ENCODE measurements at regions not wholly inside any gene's neighbourhood (a gene's known extent, or its start where the extent isn't known, plus 50 kb on each side); places are given as distances from the start of the nearest gene placed in this dataset.
"Not testable (repeated sequence)": the region's sequence is repeated elsewhere in the genome, so short reads cannot be mapped to it uniquely, and the experiment has no call there.

GRCh38 chr17:21551081-21551881 is 141.0 kb upstream of the KCNJ18 start:
- WGBS = under 1% methylated on average over 75 of the region's 75 CpGs
- H3K27ac ChIP-seq (ENCODE audit: low read depth in 1 of 2, low read length in 2 of 2) = peak overlapping the region; percentile 6 to 75

GRCh38 chr17:21558921-21559320 is 133.4 kb upstream of the KCNJ18 start:
- not testable (repeated sequence) for H3K4me3 ChIP-seq (ENCODE audit: low read depth in 1 of 3, low read length in 3 of 3); H3K4me1 ChIP-seq (ENCODE audit: control insufficient read depth in 4 of 4, insufficient read depth in 4 of 4, low read length in 3 of 4); H3K9ac ChIP-seq (ENCODE audit: low read depth in 1 of 2, low read length in 2 of 2); H3K36me3 ChIP-seq (ENCODE audit: control insufficient read depth in 4 of 4, insufficient read depth in 3 of 4, low read depth in 1 of 4, low read length in 3 of 4); H3K27ac ChIP-seq (ENCODE audit: low read depth in 1 of 2, low read length in 2 of 2); H3K27me3 ChIP-seq (ENCODE audit: control insufficient read depth in 4 of 4, insufficient read depth in 4 of 4, low read length in 3 of 4); DNase-seq (ENCODE audit: low spot score); H3K9me3 ChIP-seq (ENCODE audit: control insufficient read depth in 4 of 4, low read length in 3 of 4)
- WGBS = 91% methylated on average over 7 of the region's 7 CpGs

More at GRCh38 chr17:21551081-21551881, 141.0 kb upstream of the KCNJ18 start:
- peak; percentile 74 for DNase-seq (ENCODE audit: low spot score)
- H3K36me3 ChIP-seq (ENCODE audit: control insufficient read depth in 4 of 4, insufficient read depth in 3 of 4, low read depth in 1 of 4, low read length in 3 of 4) = no peaks in the 10 kb centered on the region
- no peaks in the 10 kb centered on the region for H3K9me3 ChIP-seq (ENCODE audit: control insufficient read depth in 4 of 4, low read length in 3 of 4)
- TF ChIP-seq YY1 (IDR thresholded peaks at IDR 0.05) (peak; percentile 25), RAD21 (IDR thresholded peaks at IDR 0.05) (peak in 1 of 2 donors; percentile 32), HNF4A (conservative IDR thresholded peaks at IDR 0.05) (peak; percentile 35 to 46), NR2F2 (IDR thresholded peaks at IDR 0.05) (no peak), MAX (IDR thresholded peaks at IDR 0.05) (no peak)
- peak overlapping the region; percentile 47 to 72 (median 56) for H3K4me3 ChIP-seq (ENCODE audit: low read depth in 1 of 3, low read length in 3 of 3)
- peak overlapping the region in 1 of 2 donors; percentile 24 for H3K9ac ChIP-seq (ENCODE audit: low read depth in 1 of 2, low read length in 2 of 2)
- H3K4me1 ChIP-seq (ENCODE audit: control insufficient read depth in 4 of 4, insufficient read depth in 4 of 4, low read length in 3 of 4) = peaks cover 0 to 13% (median 8%) of the 10 kb centered on the region in 4 donors
- H3K27me3 ChIP-seq (ENCODE audit: control insufficient read depth in 4 of 4, insufficient read depth in 4 of 4, low read length in 3 of 4) = no peaks in the 10 kb centered on the region

GRCh38 chr17:21564262-21564661 is 128.1 kb upstream of the KCNJ18 start:
- H3K36me3 ChIP-seq (ENCODE audit: control insufficient read depth in 4 of 4, insufficient read depth in 3 of 4, low read depth in 1 of 4, low read length in 3 of 4) = no peaks in the 10 kb centered on the region
- H3K27me3 ChIP-seq (ENCODE audit: control insufficient read depth in 4 of 4, insufficient read depth in 4 of 4, low read length in 3 of 4) = peaks cover 0 to 2% (median 0%) of the 10 kb centered on the region in 4 donors
- H3K4me1 ChIP-seq (ENCODE audit: control insufficient read depth in 4 of 4, insufficient read depth in 4 of 4, low read length in 3 of 4) = no peaks in the 10 kb centered on the region
- no peak overlapping the region for H3K9ac ChIP-seq (ENCODE audit: low read depth in 1 of 2, low read length in 2 of 2)
- H3K4me3 ChIP-seq (ENCODE audit: low read depth in 1 of 3, low read length in 3 of 3) = no peak overlapping the region
- 71% methylated on average over 3 of the region's 3 CpGs for WGBS
- no peak for DNase-seq (ENCODE audit: low spot score)
- peaks cover 0 to 4% (median 2%) of the 10 kb centered on the region in 4 donors for H3K9me3 ChIP-seq (ENCODE audit: control insufficient read depth in 4 of 4, low read length in 3 of 4)
- TF ChIP-seq RXRA (IDR thresholded peaks at IDR 0.05) (no peak), HNF4A (conservative IDR thresholded peaks at IDR 0.05) (no peak), RAD21 (IDR thresholded peaks at IDR 0.05) (no peak), FOXA1 (IDR thresholded peaks at IDR 0.05) (no peak), HNF4G (IDR thresholded peaks at IDR 0.05) (no peak), JUND (IDR thresholded peaks at IDR 0.05) (no peak), SP1 (IDR thresholded peaks at IDR 0.05) (no peak), CTCF (IDR thresholded peaks at IDR 0.05; ENCODE audit: low read depth, low read length, missing input control) (no peak), MAX (IDR thresholded peaks at IDR 0.05) (no peak), FOXA2 (IDR thresholded peaks at IDR 0.05) (no peak), NR2F2 (IDR thresholded peaks at IDR 0.05) (no peak), TAF1 (conservative IDR thresholded peaks at IDR 0.05) (no peak), ATF3 (IDR thresholded peaks at IDR 0.05) (no peak), ZBTB33 (IDR thresholded peaks at IDR 0.05) (no peak), REST (IDR thresholded peaks at IDR 0.05) (no peak), GABPA (IDR thresholded peaks at IDR 0.05 in 1 of 2, conservative IDR thresholded peaks at IDR 0.05 in 1 of 2) (no peak), YY1 (IDR thresholded peaks at IDR 0.05) (no peak)
- no peak overlapping the region for H3K27ac ChIP-seq (ENCODE audit: low read depth in 1 of 2, low read length in 2 of 2)
